ENCODE measurements at regions not wholly inside any gene's neighbourhood (a gene's known extent, or its start where the extent isn't known, plus 50 kb on each side); places are given as distances from the start of the nearest gene placed in this dataset.

DNA sequence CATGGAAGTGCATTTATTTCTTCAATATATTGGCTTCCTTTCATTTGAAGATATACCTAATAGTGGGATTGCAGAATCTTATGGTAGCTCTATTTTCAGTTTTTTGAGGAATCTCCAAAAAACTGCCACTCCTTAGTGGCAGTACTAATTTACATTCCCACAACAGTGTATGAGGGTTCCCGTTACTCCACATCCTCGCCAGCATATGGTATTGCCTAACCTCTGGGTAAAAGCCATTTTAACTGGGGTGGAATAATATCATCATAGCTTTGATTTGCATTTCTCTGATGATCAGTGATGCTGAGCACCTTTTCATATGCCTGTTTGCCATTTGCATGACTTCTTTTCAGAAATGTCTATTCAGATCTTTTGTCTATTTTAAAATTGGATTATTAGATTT lies 471.9 kb upstream of the UBE2E3 start:
- H3K36me3 ChIP-seq (ENCODE audit: control insufficient read depth in 2 of 2, insufficient read depth in 1 of 2, low read length in 2 of 2): no peaks in the 10 kb centered on the region
- CTCF ChIA-PET: no interaction called here
- no peak overlapping the region for H3K27ac ChIP-seq (ENCODE audit: extremely low read depth, low read depth, low read length)
- TF ChIP-seq ZNF155 (tag by site-specific recombination; IDR thresholded peaks at IDR 0.05): no peak
- TF ChIP-seq ZNF510 (tag by site-specific recombination; IDR thresholded peaks at IDR 0.05; ENCODE audit: insufficient replicate concordance): no peak
- no peak for TF ChIP-seq ZNF830 (tag by site-specific recombination; IDR thresholded peaks at IDR 0.05; ENCODE audit: low read depth)
- TF ChIP-seq ZNF658 (tag by site-specific recombination; IDR thresholded peaks at IDR 0.05): no peak
- no peak for TF ChIP-seq FEZF1 (tag by site-specific recombination; IDR thresholded peaks at IDR 0.05)
- no peak for TF ChIP-seq ZNF350 (tag by site-specific recombination; IDR thresholded peaks at IDR 0.05)
- no peak for TF ChIP-seq SALL2 (tag by site-specific recombination; IDR thresholded peaks at IDR 0.05; ENCODE audit: borderline replicate concordance)
- TF ChIP-seq, protein P1, sequence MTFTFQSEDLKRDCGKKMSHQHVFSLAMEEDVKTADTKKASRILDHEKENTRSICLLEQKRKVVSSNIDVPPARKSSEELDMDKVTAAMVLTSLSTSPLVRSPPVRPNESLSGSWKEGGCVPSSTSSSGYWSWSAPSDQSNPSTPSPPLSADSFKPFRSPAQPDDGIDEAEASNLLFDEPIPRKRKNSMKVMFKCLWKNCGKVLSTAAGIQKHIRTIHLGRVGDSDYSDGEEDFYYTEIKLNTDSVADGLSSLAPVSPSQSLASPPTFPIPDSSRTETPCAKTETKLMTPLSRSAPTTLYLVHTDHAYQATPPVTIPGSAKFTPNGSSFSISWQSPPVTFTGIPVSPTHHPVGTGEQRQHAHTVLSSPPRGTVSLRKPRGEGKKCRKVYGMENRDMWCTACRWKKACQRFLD (tag by site-specific recombination; IDR thresholded peaks at IDR 0.05): no peak
- TF ChIP-seq, protein P2, sequence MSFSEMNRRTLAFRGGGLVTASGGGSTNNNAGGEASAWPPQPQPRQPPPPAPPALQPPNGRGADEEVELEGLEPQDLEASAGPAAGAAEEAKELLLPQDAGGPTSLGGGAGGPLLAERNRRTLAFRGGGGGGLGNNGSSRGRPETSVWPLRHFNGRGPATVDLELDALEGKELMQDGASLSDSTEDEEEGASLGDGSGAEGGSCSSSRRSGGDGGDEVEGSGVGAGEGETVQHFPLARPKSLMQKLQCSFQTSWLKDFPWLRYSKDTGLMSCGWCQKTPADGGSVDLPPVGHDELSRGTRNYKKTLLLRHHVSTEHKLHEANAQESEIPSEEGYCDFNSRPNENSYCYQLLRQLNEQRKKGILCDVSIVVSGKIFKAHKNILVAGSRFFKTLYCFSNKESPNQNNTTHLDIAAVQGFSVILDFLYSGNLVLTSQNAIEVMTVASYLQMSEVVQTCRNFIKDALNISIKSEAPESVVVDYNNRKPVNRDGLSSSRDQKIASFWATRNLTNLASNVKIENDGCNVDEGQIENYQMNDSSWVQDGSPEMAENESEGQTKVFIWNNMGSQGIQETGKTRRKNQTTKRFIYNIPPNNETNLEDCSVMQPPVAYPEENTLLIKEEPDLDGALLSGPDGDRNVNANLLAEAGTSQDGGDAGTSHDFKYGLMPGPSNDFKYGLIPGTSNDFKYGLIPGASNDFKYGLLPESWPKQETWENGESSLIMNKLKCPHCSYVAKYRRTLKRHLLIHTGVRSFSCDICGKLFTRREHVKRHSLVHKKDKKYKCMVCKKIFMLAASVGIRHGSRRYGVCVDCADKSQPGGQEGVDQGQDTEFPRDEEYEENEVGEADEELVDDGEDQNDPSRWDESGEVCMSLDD (tag by site-specific recombination; IDR thresholded peaks at IDR 0.05): no peak
- TF ChIP-seq ZNF792 (tag by site-specific recombination; IDR thresholded peaks at IDR 0.05): no peak
- TF ChIP-seq ZNF544 (tag by site-specific recombination; IDR thresholded peaks at IDR 0.05): no peak
- TF ChIP-seq KLF7 (tag by site-specific recombination; IDR thresholded peaks at IDR 0.05; ENCODE audit: borderline replicate concordance): no peak
- TF ChIP-seq ZNF335 (tag by site-specific recombination; conservative IDR thresholded peaks at IDR 0.05): no peak
- no peak for TF ChIP-seq ZNF701 (tag by site-specific recombination; IDR thresholded peaks at IDR 0.05)
- TF ChIP-seq HOXD13 (CRISPR knock-in tag; IDR thresholded peaks at IDR 0.05; ENCODE audit: borderline replicate concordance): no peak
- TF ChIP-seq ZXDB (tag by site-specific recombination; IDR thresholded peaks at IDR 0.05): no peak
- TF ChIP-seq ZNF292 (tag by site-specific recombination; IDR thresholded peaks at IDR 0.05; ENCODE audit: borderline replicate concordance, low read depth): no peak
- TF ChIP-seq ZNF561 (tag by site-specific recombination; IDR thresholded peaks at IDR 0.05; ENCODE audit: borderline replicate concordance): no peak
- no peak for TF ChIP-seq SETDB1 (IDR thresholded peaks at IDR 0.05; ENCODE audit: insufficient read length, low read length)
- no peak for TF ChIP-seq ZNF558 (tag by site-specific recombination; IDR thresholded peaks at IDR 0.05)
- no peak overlapping the region for H3K4me3 ChIP-seq (ENCODE audit: low read depth, low read length)
- 0 out of 2 replicates have a peak, but pooled peaks cover 2% of the 10 kb centered on the region for H3K4me1 ChIP-seq (ENCODE audit: control insufficient read depth, insufficient read depth, low read length)
- H3K9me3 ChIP-seq (ENCODE audit: control insufficient read depth, insufficient read depth, low read depth, low read length): no peaks in the 10 kb centered on the region
- POLR2A ChIA-PET: no interaction called here

DNA sequence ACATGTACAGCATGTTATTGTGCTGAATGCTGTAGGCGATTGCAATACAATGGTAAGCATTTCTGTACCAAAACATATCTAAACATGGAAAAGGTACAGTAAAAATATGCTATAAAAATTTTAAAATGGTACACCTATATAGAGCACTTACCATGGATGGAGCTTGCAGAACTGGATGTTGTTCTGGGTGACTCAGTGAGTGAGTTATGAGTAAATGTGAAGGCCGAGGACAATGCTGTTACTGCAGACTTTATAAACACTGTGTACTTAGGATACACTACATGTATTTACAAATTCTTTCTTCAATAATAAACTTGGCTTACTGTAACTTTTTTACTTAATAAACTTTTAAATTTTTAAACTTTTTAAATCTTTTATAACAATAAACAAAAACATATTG lies 473.4 kb upstream of the UBE2E3 start:
- ChIA-PET POLR2A (no interaction called here), CTCF (interaction anchor here (0.6 kb wide), 1 partner anchor 1176 kb away, joined by 4 read pairs; no protein-coding TSS in a partner anchor)
- H3K4me3 ChIP-seq (ENCODE audit: low read depth, low read length): no peak overlapping the region
- H3K9me3 ChIP-seq (ENCODE audit: control insufficient read depth, insufficient read depth, low read depth, low read length): no peaks in the 10 kb centered on the region
- TF ChIP-seq, protein P3, sequence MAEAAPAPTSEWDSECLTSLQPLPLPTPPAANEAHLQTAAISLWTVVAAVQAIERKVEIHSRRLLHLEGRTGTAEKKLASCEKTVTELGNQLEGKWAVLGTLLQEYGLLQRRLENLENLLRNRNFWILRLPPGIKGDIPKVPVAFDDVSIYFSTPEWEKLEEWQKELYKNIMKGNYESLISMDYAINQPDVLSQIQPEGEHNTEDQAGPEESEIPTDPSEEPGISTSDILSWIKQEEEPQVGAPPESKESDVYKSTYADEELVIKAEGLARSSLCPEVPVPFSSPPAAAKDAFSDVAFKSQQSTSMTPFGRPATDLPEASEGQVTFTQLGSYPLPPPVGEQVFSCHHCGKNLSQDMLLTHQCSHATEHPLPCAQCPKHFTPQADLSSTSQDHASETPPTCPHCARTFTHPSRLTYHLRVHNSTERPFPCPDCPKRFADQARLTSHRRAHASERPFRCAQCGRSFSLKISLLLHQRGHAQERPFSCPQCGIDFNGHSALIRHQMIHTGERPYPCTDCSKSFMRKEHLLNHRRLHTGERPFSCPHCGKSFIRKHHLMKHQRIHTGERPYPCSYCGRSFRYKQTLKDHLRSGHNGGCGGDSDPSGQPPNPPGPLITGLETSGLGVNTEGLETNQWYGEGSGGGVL (tag by site-specific recombination; IDR thresholded peaks at IDR 0.05): no peak
- H3K27ac ChIP-seq (ENCODE audit: extremely low read depth, low read depth, low read length): no peak overlapping the region
- H3K36me3 ChIP-seq (ENCODE audit: control insufficient read depth in 2 of 2, insufficient read depth in 1 of 2, low read length in 2 of 2): no peaks in the 10 kb centered on the region
- H3K4me1 ChIP-seq (ENCODE audit: control insufficient read depth, insufficient read depth, low read length): 0 out of 2 replicates have a peak, but pooled peaks cover 2% of the 10 kb centered on the region
